ENCODE measurements at regions not wholly inside any gene's neighbourhood (a gene's known extent, or its start where the extent isn't known, plus 50 kb on each side); places are given as distances from the start of the nearest gene placed in this dataset.
A peak's percentile ranks its signal among the peaks of the same experiment; 100 is the strongest.

DNA sequence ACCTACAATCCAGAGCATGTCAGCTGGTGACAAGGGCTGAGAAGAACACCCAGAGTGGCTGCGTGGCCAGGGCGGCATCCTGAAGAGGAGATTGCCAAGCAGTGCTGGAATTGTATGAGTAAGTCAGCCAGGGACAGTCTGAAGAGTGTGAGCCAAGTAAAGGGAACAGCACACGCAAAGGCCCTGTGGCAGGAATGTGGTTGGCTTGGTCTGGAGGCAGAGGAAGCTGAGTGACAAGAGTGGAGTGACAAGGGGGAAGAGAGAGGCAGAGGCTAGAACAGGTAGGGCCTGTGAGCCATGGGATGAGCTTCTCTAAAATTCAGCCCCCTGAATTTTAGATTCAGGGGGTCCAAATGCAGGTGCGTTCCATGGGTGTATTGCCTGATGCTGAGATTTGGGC is 53.7 kb upstream of the UQCRFS1 start:
- 72% methylated on average over 3 of the region's 4 CpGs for WGBS (ENCODE audit: insufficient coverage, low coverage, low lambda C conversion rate, missing lambda C conversion rate)
- no peaks in the 10 kb centered on the region for H3K27me3 ChIP-seq
- no peaks in the 10 kb centered on the region for H3K4me1 ChIP-seq
- H3K36me3 ChIP-seq, result no peaks in the 10 kb centered on the region
- no peak for ATAC-seq
- peak in 1 of 3 donors; percentile 9 for DNase-seq
- no peak overlapping the region for H3K27ac ChIP-seq
- intact Hi-C loops (cut with DNase I), result no loop called here
- H3K9me3 ChIP-seq, result no peaks in the 10 kb centered on the region
- no peak overlapping the region for H3K4me3 ChIP-seq
- TF ChIP-seq CTCF (IDR thresholded peaks at IDR 0.05) (no peak), POLR2A (IDR thresholded peaks at IDR 0.05) (no peak)

GRCh38 chr19:29267701-29268100 is 54.8 kb upstream of the UQCRFS1 start:
- WGBS (ENCODE audit: insufficient coverage, low coverage, low lambda C conversion rate, missing lambda C conversion rate), result 61% methylated on average over 8 of the region's 8 CpGs

DNA sequence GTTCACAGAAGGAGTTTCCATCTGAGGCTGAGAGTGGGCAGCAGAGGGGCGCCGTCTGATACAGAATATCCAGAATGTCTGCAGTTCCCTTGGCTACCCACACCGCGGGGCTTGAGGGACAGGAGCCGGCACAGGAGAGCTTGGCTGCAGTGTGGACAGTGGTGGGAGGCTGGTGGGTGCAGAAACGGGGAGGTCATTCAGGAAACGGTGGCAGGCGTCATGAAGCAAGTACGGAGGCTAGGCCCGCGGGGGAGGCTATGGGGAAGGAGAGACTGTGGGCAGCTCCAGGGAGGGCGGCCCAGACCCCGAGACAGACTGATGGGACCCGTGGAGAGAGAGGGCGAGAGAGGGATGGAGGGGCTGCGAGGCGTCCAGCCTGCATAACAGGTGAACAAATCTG is 55.2 kb upstream of the UQCRFS1 start:
- H3K4me1 ChIP-seq, result no peaks in the 10 kb centered on the region
- no peak overlapping the region for H3K27ac ChIP-seq
- DNase-seq (peak in 1 of 3 donors; percentile 28), ATAC-seq (no peak)
- H3K4me3 ChIP-seq, result no peak overlapping the region
- TF ChIP-seq POLR2A (IDR thresholded peaks at IDR 0.05), result no peak
- TF ChIP-seq CTCF (IDR thresholded peaks at IDR 0.05), result no peak
- no peaks in the 10 kb centered on the region for H3K27me3 ChIP-seq
- 54% methylated on average over 10 of the region's 17 CpGs for WGBS (ENCODE audit: insufficient coverage, low coverage, low lambda C conversion rate, missing lambda C conversion rate)
- no peaks in the 10 kb centered on the region for H3K36me3 ChIP-seq
- intact Hi-C loops (cut with DNase I), result no loop called here
- no peaks in the 10 kb centered on the region for H3K9me3 ChIP-seq

More at GRCh38 chr19:29267701-29268100, 54.8 kb upstream of the UQCRFS1 start:
- DNase-seq (no peak), ATAC-seq (no peak)
- H3K36me3 ChIP-seq, result no peaks in the 10 kb centered on the region
- no peaks in the 10 kb centered on the region for H3K9me3 ChIP-seq
- H3K4me1 ChIP-seq, result no peaks in the 10 kb centered on the region
- no peak overlapping the region for H3K4me3 ChIP-seq
- H3K27ac ChIP-seq, result no peak overlapping the region
- TF ChIP-seq CTCF (IDR thresholded peaks at IDR 0.05) (no peak), POLR2A (IDR thresholded peaks at IDR 0.05) (no peak)
- intact Hi-C loops (cut with DNase I), result no loop called here
- H3K27me3 ChIP-seq, result no peaks in the 10 kb centered on the region

- Histone ChIP-seq H3K4me1 (no peaks in the 10 kb centered on the region), H3K9me3 (no peaks in the 10 kb centered on the region), H3K27ac (no peak overlapping the region), H3K27me3 (no peaks in the 10 kb centered on the region), H3K36me3 (no peaks in the 10 kb centered on the region), H3K4me3 (no peak overlapping the region)
- TF ChIP-seq POLR2A (IDR thresholded peaks at IDR 0.05), result no peak
- no peak for TF ChIP-seq CTCF (IDR thresholded peaks at IDR 0.05)
- no peak for ATAC-seq
- WGBS (ENCODE audit: insufficient coverage, low coverage, low lambda C conversion rate, missing lambda C conversion rate), result 32% methylated on average over 22 of the region's 25 CpGs
- intact Hi-C loops (cut with DNase I), result no loop called here
- peak in 1 of 3 donors; percentile 30 for DNase-seq
Measured at GRCh38 chr19:29268721-29269393, 55.9 kb upstream of the UQCRFS1 start.

Measured in right lobe of liver (tissue), 6 donors.